Urinary bladder (tissue), 3 donors: ENCODE measurements at regions not wholly inside any gene's neighbourhood (a gene's known extent, or its start where the extent isn't known, plus 50 kb on each side); places are given as distances from the start of the nearest gene placed in this dataset.

ENCODE experiments used
- DNase-seq: peaks from one replicate; pipeline ENCODE4 v3.0.0-alpha.2; 2015; ENCODE audit errors: extremely low spot score
- H3K27ac ChIP-seq: one replicate; pipeline ENCODE4 v1.5.1; 2013; ENCODE audit warnings: low read depth, mild to moderate bottlenecking, moderate library complexity
- H3K36me3 ChIP-seq: one replicate; pipeline ENCODE4 v1.6.1; 2013; ENCODE audit warnings: mild to moderate bottlenecking, moderate library complexity; ENCODE audit not compliant: insufficient read depth
- H3K4me1 ChIP-seq: one replicate; pipeline ENCODE4 v1.6.1; 2013; ENCODE audit warnings: mild to moderate bottlenecking, moderate library complexity; ENCODE audit not compliant: insufficient read depth
- H3K4me3 ChIP-seq: one replicate; pipeline ENCODE4 v1.5.1; 2013; ENCODE audit warnings: low read depth, low read length
- WGBS: extraction: QIAGEN DNeasy Blood & Tissue Kit; methylation state at CpG from one replicate; pipeline ENCODE4 v1.1.7; 2013; 5-methylcytosine and 5-hydroxymethylcytosine counted together
- donor health status: healthy with polysubstance abuse.
- donor health status: healthy.

DNA sequence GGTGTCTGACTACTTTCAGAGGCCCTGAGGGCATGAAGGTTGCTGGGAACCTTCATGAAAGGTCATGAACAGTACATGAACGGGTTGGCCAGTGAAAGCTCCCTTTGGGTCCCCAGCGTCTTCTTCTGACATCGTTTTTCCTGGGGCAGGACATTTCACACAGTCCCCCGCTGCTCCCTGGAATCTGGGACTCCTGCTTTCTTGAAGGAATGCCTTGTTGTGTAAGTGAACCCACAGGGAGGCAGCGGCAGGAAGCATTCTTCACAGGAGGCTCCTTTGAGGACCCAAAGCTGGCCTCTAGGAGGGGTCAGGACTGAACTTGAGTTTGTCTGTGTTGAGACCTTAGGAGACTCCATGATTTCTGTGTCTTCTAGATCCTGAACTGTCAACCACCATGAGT lies 144.3 kb downstream of the KCNE4 start:
- DNase-seq, result no peak
- WGBS, result 93% methylated on average over 5 of the region's 5 CpGs
- H3K27ac ChIP-seq, result no peak overlapping the region
- H3K36me3 ChIP-seq, result no peaks in the 10 kb centered on the region
- H3K4me1 ChIP-seq, result no peaks in the 10 kb centered on the region
- no peak overlapping the region for H3K4me3 ChIP-seq

DNA sequence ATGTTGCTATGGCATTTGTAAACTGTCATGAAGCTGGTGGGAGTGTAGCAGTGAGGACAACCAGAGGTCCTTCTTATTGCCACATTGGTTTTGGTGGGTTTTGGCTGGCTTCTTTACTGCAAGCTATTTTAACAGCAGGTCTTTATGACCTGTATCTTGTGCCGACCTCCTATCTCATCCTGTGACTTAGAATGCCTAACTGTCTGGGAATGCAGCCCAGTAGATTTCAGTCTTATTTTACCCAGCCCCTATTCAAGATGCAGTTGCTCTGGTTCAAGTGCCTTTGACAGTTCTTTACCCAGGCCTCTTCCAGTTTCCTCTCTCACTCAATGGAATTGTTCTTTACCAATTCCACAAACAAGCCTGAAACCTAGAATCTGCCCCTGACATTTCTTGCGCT lies 145.1 kb downstream of the KCNE4 start:
- Histone ChIP-seq H3K4me3 (no peak overlapping the region), H3K27ac (no peak overlapping the region), H3K36me3 (no peaks in the 10 kb centered on the region), H3K4me1 (no peaks in the 10 kb centered on the region)
- 69% methylated on average over 2 of the region's 2 CpGs for WGBS
- no peak for DNase-seq

DNA sequence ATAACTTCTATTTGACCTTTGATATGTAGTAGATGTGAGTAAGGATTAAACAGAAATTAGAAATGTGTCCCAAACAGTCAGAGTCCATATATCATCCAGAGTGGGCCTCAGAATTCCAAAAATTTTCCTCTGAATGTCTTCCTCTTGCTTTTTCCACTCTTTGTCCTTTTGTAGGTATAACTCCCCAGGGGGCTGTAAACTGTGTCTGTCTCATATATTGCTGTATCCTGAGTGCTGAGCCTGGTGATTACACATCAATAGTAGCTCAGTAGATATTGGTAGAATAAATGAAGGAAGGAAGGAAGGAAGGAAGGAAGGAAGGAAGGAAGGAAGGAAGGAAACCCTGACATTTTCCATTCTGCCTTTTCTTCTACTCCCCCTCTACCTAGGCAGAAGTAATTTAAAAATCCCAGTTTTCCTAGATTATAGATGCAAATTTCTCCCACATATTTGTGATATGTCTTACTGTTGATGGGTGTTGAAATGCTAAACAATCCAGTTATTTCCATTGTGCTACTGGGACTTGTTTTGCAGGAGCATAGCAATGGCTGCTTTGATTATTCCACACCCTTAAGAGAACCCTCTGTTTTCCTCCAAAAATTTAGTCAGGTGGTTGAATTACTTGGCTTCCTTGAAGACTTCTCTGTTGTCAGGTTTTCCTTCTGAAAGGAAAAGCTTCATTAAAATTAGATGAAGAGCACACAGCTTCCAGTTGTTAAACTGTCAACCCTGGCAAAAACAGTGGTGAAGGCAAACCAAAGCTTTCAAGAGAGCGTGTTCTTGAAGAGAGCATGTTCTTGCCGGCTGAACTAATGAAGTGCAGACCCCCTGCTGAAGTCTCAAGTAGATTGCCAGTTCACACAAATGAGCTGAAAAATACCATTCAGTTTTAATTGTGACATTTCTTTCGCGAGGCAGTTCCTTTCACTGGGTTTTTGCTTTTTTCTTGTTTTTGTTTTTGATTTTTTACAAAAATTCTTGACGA lies 147.8 kb downstream of the KCNE4 start:
- DNase-seq, result no peak
- WGBS, result 88% methylated on average over 5 of the region's 5 CpGs
- H3K36me3 ChIP-seq, result no peaks in the 10 kb centered on the region
- no peak overlapping the region for H3K27ac ChIP-seq
- no peaks in the 10 kb centered on the region for H3K4me1 ChIP-seq
- no peak overlapping the region for H3K4me3 ChIP-seq

DNA sequence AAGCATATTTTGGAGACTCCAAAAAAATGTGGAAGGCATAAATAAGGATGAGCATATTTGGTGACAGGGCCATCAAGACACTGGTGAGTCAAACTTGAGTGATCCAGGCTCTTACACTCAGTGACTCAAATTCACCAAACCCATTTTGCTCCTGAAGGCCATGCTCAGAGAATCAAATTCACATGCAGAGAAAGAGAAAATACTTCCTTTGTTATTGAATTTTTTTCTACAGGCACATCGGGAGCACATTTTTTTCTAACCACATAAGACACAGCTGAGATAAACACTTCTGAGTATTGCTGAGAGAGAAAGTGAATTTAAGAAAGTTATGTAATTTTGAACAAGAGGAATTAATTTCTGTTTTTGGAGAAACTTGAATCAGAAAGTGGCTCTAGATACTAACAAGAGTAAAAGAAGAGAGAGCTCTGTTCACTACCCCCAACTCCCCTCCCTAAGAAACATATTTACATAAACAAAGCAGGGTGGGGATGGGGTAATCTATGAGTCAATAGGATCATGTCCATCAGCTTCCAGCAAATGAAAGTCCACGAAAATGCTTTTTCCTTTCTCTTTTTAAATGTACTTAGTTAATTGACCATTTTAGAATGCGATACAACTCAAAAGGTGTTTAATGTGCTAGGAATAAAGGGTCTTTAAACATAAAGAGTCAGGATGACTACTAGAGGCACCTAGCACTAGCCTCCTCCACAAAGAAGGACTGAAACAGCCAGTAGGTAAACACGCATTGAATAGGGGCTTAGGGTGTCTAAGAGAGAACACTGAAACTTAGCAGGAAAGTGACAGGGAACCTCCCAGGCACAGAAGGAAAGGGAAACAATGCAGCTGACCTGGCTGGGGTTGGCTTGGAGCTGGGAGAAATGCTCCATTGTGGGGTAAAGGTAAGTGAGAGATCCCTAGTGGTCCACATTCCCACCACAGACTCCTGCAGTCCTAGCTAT lies 152.3 kb downstream of the KCNE4 start:
- no peak overlapping the region for H3K27ac ChIP-seq
- H3K4me3 ChIP-seq, result no peak overlapping the region
- WGBS, result 62% methylated on average over 4 of the region's 4 CpGs
- no peaks in the 10 kb centered on the region for H3K4me1 ChIP-seq
- no peaks in the 10 kb centered on the region for H3K36me3 ChIP-seq
- DNase-seq, result no peak

DNA sequence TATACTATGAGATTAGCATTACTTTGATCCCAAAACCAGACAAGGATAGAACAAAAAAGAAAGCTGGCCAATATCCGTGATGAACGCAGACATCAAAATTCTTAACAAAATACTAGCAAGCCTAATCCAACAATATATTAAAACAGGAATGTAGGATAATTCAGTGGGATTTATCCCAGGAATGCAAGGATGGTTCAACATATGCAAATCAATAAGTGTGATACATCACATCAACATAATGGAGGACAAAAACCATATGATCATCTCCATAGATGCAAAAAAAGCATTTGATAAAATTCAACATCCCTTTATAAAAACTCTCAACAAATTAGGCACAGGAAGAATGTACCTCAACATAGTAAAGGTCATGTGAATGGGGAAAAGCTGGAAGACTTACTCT lies 158.5 kb downstream of the KCNE4 start:
- H3K36me3 ChIP-seq, result no peaks in the 10 kb centered on the region
- 97% methylated on average over 2 of the region's 2 CpGs for WGBS
- no peak for DNase-seq
- no peaks in the 10 kb centered on the region for H3K4me1 ChIP-seq
- no peak overlapping the region for H3K4me3 ChIP-seq
- no peak overlapping the region for H3K27ac ChIP-seq

DNA sequence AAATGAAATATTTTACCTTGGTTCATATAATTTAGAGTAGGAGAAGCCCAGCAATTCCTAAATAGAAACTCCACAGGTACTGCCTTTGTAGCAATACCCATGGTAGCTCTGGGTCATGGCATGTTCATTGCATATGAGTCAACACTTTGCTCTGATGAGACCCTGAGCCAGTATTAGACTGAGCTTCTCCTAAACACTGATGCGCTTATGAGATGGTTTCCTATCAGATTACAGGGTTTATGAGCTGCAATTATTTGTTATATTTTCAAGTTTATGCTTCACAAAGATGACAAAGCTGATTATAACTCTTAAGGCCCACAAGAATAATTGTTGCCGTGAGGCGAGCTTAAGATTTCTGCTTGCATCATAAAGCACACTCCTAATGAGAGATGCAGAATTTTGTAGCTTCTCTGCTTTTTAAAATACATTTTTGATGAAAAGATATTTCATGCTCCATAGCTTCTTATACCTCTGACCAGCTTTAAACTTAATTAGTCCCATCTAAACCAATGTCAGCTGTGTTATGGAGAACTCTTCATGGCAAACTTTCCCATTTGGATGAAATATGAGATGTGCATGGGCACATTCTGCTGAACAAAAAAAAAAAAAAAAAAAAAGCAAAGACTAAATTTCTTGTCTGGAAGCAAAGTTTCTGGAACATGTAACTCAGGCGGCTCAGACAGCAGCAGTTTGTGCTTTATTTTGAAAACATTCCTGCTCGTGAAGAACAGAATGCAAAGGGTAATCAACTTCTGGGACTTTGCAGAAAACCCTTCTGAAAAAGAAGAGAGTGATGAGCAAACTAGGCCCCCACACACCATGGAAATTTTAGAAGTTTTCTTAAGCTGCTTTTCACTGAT lies 162.6 kb downstream of the KCNE4 start:
- no peak for DNase-seq
- Histone ChIP-seq H3K4me1 (no peaks in the 10 kb centered on the region), H3K27ac (no peak overlapping the region), H3K4me3 (no peak overlapping the region), H3K36me3 (no peaks in the 10 kb centered on the region)
- 29% methylated on average over 5 of the region's 5 CpGs for WGBS

DNA sequence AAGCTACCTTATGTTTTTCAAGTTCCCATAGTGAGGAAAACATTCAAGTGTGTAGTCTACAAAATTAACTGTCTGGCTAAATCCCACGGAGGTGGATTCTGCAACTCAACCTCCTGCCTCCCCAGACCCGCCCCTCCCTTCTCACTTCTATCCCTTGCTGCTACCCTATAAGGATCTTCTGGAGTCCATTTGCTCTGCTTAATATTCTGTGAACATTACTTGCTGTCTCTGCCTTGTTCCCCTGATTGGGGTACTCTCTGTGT lies 163.2 kb downstream of the KCNE4 start:
- no peak for DNase-seq
- Histone ChIP-seq H3K4me3 (no peak overlapping the region), H3K36me3 (no peaks in the 10 kb centered on the region), H3K4me1 (no peaks in the 10 kb centered on the region), H3K27ac (no peak overlapping the region)
- 20% methylated on average over 2 of the region's 2 CpGs for whole genome bisulfite sequencing

DNA sequence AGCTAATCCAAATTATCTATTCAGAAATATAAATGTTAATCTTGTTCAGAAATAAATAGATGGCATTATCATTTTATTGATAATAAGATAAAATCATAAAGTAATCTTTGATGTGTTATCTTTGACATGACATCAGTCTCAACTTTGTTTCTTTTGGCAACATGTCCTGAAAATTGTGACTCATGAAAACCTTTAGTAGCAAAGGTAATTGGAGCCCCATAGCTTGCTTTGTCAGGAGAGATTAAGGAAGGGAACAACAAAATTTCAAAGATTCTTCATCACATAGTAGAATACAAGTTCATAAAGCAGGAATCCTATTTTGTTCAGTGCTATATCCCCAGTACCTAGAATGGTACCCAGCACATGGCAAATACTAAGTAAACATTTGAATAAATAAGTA lies 165.4 kb downstream of the KCNE4 start:
- Histone ChIP-seq H3K36me3 (no peaks in the 10 kb centered on the region), H3K27ac (no peak overlapping the region), H3K4me1 (no peaks in the 10 kb centered on the region), H3K4me3 (no peak overlapping the region)
- DNase-seq, result no peak

DNA sequence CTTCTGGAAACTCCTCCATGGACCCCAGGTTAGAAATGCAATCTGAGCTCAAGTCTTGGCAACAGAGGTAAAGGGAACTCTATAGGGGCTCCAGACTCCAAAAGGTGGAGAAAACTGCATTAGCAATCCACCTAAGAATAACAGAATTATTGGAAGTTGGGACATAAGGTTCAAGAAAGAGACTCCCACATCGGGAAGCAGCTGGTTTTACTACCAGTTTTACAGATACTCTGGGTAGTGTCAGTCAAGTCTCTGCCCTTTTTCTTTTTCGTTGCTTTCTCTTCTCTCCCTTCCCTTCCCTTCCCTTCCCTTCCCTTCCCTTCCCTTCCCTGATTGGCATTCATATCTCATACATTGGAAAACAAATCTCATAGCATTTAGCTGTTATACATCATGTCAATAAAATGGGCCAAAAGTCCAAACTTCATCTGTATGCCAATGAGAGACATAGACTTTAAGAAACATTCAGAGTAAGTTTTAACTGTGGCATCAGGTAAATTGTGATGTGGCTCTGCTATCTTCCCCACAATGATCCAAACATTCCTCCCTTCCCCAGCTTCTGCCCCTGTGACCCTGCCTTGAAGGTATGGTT lies 166.7 kb downstream of the KCNE4 start:
- DNase-seq, result no peak
- 70% methylated on average over 2 of the region's 2 CpGs for WGBS
- H3K4me1 ChIP-seq, result no peaks in the 10 kb centered on the region
- H3K4me3 ChIP-seq, result no peak overlapping the region
- H3K27ac ChIP-seq, result no peak overlapping the region
- no peaks in the 10 kb centered on the region for H3K36me3 ChIP-seq

DNA sequence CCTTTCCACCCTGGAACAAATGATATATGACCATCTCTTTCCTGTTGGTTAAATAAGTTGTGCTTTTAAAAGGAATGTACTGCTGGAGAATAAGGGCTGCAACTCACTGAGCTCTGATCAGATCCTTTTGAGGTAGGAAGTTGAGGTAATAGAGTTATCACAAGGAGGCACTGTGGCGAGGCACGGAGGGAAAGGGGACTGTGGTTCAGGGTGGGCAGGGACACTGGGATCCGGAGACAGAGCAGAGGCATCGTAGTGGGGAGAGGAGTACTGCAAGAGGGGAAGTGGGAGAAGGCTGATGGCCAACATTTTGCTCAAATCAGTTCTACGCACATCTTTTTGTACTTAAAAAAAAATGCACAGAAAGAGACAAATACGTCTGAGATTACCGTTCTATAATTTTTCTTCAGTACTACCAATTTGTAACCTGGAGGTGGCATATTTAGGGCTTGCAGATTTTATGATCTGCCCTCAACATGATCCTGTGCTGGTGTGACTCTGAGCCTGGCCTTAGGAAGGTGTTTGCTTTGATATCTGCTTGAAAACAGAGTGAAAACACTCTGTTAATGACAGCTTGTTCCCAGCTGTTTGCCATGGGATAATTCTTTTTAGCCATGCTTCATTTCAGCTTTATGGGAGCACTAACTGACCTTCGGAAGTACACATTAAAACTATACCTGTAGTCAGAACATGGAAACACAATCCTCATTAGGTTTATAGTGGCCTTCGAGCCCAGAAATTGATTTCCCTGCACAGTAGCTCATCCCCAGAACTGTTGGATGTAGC lies 168.1 kb downstream of the KCNE4 start:
- Histone ChIP-seq H3K36me3 (no peaks in the 10 kb centered on the region), H3K4me3 (no peak overlapping the region), H3K27ac (no peak overlapping the region), H3K4me1 (no peaks in the 10 kb centered on the region)
- 72% methylated on average over 9 of the region's 9 CpGs for WGBS
- no peak for DNase-seq

DNA sequence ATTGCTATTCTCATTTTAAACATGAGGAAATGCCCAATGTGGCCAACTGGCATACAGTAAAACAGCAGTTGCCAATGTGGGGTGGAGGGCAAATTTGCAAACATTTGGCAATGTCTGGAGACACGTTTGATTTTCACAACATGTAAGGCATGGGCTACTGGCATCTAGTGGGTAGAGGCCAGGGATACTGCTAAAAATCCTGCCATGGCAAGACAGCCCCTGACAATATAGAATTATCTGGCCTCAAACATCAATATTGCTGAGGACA lies 168.6 kb downstream of the KCNE4 start:
- no peak overlapping the region for H3K27ac ChIP-seq
- 74% methylated on average over 1 of the region's 1 CpG for WGBS

DNA sequence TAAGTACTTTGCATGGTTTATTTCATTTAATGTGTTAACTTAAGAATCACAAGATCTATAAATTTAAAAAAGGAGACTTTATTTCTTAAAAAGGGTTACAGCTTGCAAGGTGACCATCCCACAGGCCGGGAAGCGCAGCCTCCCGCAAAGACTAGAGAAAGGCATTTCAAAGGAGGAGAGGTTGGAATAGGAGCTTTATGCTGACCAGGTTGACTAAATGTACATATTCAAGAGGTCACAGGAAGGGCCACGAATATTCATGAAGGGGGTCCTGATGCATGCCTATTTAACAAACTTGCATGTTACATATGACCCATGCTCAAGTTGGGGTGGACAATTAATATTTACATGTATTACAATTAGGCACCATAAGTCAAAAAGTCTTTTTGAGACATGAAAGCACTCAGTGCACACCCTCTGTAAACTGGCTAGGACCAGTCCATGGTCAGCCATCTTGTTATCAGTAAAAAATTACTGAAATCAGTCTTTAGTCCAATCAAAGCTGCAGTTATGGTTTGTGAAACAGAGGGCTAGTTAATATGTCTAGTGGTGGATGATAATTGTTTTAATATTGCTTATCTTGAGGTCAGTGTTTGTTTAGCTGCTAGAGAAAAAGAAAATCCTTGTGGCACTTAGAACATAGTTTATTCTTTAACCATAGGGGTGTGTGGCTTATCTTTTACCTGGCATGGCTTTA lies 169.3 kb downstream of the KCNE4 start:
- H3K4me3 ChIP-seq, result no peak overlapping the region
- H3K36me3 ChIP-seq, result no peaks in the 10 kb centered on the region
- no peaks in the 10 kb centered on the region for H3K4me1 ChIP-seq
- 83% methylated on average over 4 of the region's 4 CpGs for WGBS
- H3K27ac ChIP-seq, result no peak overlapping the region
- no peak for DNase-seq

More for the DNA sequence above, 168.6 kb downstream of the KCNE4 start:
- Histone ChIP-seq H3K36me3 (no peaks in the 10 kb centered on the region), H3K4me1 (no peaks in the 10 kb centered on the region), H3K4me3 (no peak overlapping the region)
- no peak for DNase-seq
